Stimulated activated effector memory CD8-positive, alpha-beta T cell treated with anti-CD3 and anti-CD28 coated beads, Interleukin-12 subunit alpha, Interleukin-12 subunit beta, amount 100 ng/mL, for 72 hours (primary cell): ENCODE measurements at regions not wholly inside any gene's neighbourhood (a gene's known extent, or its start where the extent isn't known, plus 50 kb on each side); places are given as distances from the start of the nearest gene placed in this dataset.
A peak's percentile ranks its signal among the peaks of the same experiment; 100 is the strongest.

Source experiments
- ATAC-seq: fragments of 150-1000 bp; cut with Tn5 transposase; 2 replicates; pipeline ENCODE4 v1.10.0; 2021
- DNase-seq, 2 donors: peaks; one replicate each; pipeline ENCODE4 v3.0.0; 2021 to 2022; ENCODE audit warnings: low spot score in 2 of 2
- H3K27ac Mint-ChIP-seq: one replicate; pipeline ENCODE4 v1.8.0; 2022; ENCODE audit warnings: mild to moderate bottlenecking, mixed read lengths
- H3K36me3 Mint-ChIP-seq: one replicate; pipeline ENCODE4 v1.8.0; 2022; ENCODE audit warnings: mild to moderate bottlenecking, mixed read lengths
- H3K4me1 Mint-ChIP-seq: one replicate; pipeline ENCODE4 v1.8.0; 2022; ENCODE audit warnings: mixed read lengths
- H3K4me3 Mint-ChIP-seq: one replicate; pipeline ENCODE4 v1.8.0; 2022; ENCODE audit warnings: mild to moderate bottlenecking, mixed read lengths
- H3K9me3 Mint-ChIP-seq: one replicate; pipeline ENCODE4 v1.8.0; 2022; ENCODE audit warnings: mixed read lengths

GRCh38 chr13:40379794-40380578, 286.5 kb downstream of the FOXO1 start:
- no peak for ATAC-seq
- H3K9me3 Mint-ChIP-seq, result no peaks in the 10 kb centered on the region
- H3K36me3 Mint-ChIP-seq, result peaks cover under 1% of the 10 kb centered on the region
- DNase-seq, result peak in 1 of 2 donors; percentile 35
- H3K4me1 Mint-ChIP-seq, result peaks cover 27% of the 10 kb centered on the region
- H3K4me3 Mint-ChIP-seq, result no peak overlapping the region
- H3K27ac Mint-ChIP-seq, result no peak overlapping the region

GRCh38 chr13:40381935-40382764, 284.3 kb downstream of the FOXO1 start:
- ATAC-seq (no peak), DNase-seq (peak in 1 of 2 donors; percentile 48)
- no peaks in the 10 kb centered on the region for H3K9me3 Mint-ChIP-seq
- H3K4me3 Mint-ChIP-seq, result no peak overlapping the region
- H3K27ac Mint-ChIP-seq, result no peak overlapping the region
- peaks cover 33% of the 10 kb centered on the region for H3K4me1 Mint-ChIP-seq
- H3K36me3 Mint-ChIP-seq, result peaks cover 4% of the 10 kb centered on the region

GRCh38 chr13:40383132-40383531, 283.3 kb downstream of the FOXO1 start:
- Mint-ChIP-seq H3K4me3 (peak overlapping the region; percentile 38), H3K9me3 (no peaks in the 10 kb centered on the region), H3K4me1 (peaks cover 32% of the 10 kb centered on the region), H3K36me3 (peaks cover 4% of the 10 kb centered on the region), H3K27ac (no peak overlapping the region)
- DNase-seq (peak in 1 of 2 donors; percentile 52), ATAC-seq (no peak)

DNA sequence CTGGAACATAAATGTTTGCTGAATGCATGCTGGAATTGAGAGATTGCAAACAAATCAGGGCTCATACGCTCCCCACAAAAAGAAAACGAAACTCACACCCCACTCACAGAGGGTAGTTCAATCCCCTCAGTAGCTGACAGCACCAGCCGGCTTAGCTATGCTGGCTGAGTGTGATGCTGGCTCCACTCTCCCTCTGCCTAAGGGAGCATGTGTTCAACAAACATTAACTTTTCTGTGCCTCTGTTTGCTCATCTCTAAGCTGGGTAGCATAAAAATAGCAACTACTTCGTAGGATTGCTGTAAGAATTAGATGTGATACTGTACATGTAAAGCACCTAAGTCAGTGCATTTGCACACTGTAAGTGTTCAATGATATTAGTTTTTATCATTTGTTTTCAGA, 282.6 kb downstream of the FOXO1 start:
- Mint-ChIP-seq H3K4me1 (peaks cover 38% of the 10 kb centered on the region), H3K9me3 (no peaks in the 10 kb centered on the region), H3K4me3 (peak overlapping the region; percentile 38), H3K36me3 (peaks cover 10% of the 10 kb centered on the region), H3K27ac (no peak overlapping the region)
- DNase-seq (peak in 1 of 2 donors; percentile 51), ATAC-seq (no peak)

DNA sequence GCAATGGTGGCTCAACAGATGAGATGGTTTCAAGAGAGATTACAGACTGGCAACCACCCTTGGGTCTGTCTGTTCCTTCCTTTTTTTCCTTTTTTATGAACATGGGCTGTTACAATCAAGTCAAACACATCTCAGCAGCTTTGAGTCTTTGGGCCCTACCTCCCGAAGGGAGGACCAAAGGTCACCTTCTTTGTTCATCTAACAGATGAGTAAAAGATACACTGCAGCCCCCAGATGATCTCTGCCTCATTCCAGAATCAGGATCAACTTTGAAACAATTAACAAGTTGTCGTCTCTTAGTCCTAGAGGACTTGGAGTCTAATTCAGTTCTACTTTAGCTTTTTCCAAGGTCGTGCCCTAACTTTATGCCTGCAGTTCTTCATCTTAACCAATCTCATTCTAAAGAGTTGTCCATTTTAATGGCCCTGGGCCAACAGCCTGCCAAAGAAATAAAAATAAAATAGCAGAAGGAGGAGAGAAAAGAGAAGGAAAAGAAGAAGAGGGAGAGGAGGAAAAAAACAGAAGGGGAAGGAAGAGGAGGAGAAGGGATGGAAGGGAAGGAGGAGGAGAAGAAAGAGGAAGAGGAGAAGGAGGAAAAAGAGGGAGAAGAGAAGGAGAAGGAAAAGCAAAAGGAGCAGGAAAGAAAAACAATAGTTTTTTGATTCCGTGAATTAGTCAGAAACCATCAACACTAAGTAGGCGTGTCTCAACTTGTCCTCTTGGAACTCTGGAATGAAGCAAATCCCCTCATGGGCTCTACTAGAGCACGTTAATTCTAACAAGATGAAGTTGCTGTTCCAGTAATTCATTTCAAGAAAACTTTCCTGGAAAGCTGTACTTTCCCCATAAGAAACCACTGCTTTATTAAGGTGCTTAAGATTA, 281.2 kb downstream of the FOXO1 start:
- H3K4me3 Mint-ChIP-seq, result no peak overlapping the region
- peaks cover 17% of the 10 kb centered on the region for H3K36me3 Mint-ChIP-seq
- DNase-seq, result peak in 1 of 2 donors; percentile 42
- peaks cover 46% of the 10 kb centered on the region for H3K4me1 Mint-ChIP-seq
- H3K9me3 Mint-ChIP-seq, result no peaks in the 10 kb centered on the region
- no peak for ATAC-seq
- H3K27ac Mint-ChIP-seq, result peak overlapping the region; percentile 38

- DNase-seq, result no peak
- no peak overlapping the region for H3K4me3 Mint-ChIP-seq
These were observed 280.6 kb downstream of the FOXO1 start for GRCh38 chr13:40385858-40386180.

DNA sequence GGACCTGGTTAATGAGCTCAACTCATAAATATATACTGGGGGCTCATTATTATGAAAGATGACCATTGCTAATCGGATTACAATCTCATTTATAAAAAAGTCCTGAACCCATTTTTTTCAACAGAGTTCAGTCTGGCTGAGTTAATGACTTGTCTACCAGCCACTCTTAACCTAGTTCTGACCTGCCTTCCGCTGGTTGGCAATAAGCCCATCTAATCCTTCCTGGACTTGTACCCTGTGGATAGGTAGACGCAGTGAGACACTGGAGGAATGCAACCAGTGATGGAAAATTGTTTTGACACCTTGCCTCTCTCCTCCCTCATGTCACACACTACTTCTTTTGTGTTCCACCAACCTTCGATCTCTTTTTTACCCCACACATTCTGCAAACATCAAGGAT, 279.9 kb downstream of the FOXO1 start:
- Mint-ChIP-seq H3K4me3 (no peak overlapping the region), H3K27ac (peak overlapping the region; percentile 96), H3K36me3 (peaks cover 17% of the 10 kb centered on the region), H3K9me3 (no peaks in the 10 kb centered on the region), H3K4me1 (peaks cover 46% of the 10 kb centered on the region)
- no peak for DNase-seq
- no peak for ATAC-seq

More at GRCh38 chr13:40385858-40386180, 280.6 kb downstream of the FOXO1 start:
- peaks cover 17% of the 10 kb centered on the region for H3K36me3 Mint-ChIP-seq
- H3K27ac Mint-ChIP-seq, result peak overlapping the region; percentile 96
- H3K4me1 Mint-ChIP-seq, result peaks cover 46% of the 10 kb centered on the region
- no peak for ATAC-seq
- H3K9me3 Mint-ChIP-seq, result no peaks in the 10 kb centered on the region

DNA sequence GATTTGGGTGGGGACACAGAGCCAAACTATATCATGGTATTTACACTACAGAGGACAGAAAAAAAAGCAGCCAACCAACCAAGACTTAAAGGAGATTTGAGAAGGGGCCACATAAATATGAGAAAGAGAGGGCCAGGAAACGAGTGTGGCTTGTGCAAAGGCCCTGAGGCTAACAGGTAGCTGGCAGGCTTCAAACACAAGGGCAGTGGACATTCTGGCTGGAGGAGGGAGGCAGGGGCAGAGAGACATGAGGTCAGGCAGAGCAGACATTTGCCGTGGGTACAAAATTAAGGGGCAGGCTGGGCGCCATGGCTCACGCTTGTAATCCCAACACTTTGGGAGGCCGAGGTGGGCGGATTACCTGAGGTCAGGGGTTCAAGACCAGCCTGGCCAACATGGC, 278.7 kb downstream of the FOXO1 start:
- no peak for DNase-seq
- H3K4me1 Mint-ChIP-seq, result peaks cover 41% of the 10 kb centered on the region
- no peaks in the 10 kb centered on the region for H3K9me3 Mint-ChIP-seq
- peaks cover 17% of the 10 kb centered on the region for H3K36me3 Mint-ChIP-seq
- peak overlapping the region; percentile 96 for H3K27ac Mint-ChIP-seq
- peak overlapping the region; percentile 78 for H3K4me3 Mint-ChIP-seq
- ATAC-seq, result no peak

- DNase-seq, result peak; percentile 57 to 86
- no peaks in the 10 kb centered on the region for H3K9me3 Mint-ChIP-seq
These were observed 277.8 kb downstream of the FOXO1 start for GRCh38 chr13:40388617-40389016.

GRCh38 chr13:40389081-40389641, 277.3 kb downstream of the FOXO1 start:
- DNase-seq, result peak in 1 of 2 donors; percentile 69
- peaks cover 17% of the 10 kb centered on the region for H3K36me3 Mint-ChIP-seq
- H3K4me1 Mint-ChIP-seq, result peaks cover 42% of the 10 kb centered on the region
- no peaks in the 10 kb centered on the region for H3K9me3 Mint-ChIP-seq
- H3K27ac Mint-ChIP-seq, result peak overlapping the region; percentile 96
- peak; percentile 78 for ATAC-seq
- H3K4me3 Mint-ChIP-seq, result peak overlapping the region; percentile 78

More at GRCh38 chr13:40388617-40389016, 277.8 kb downstream of the FOXO1 start:
- peaks cover 17% of the 10 kb centered on the region for H3K36me3 Mint-ChIP-seq
- H3K27ac Mint-ChIP-seq, result peak overlapping the region; percentile 96
- peak; percentile 100 for ATAC-seq
- H3K4me1 Mint-ChIP-seq, result peaks cover 41% of the 10 kb centered on the region
- H3K4me3 Mint-ChIP-seq, result peak overlapping the region; percentile 78

DNA sequence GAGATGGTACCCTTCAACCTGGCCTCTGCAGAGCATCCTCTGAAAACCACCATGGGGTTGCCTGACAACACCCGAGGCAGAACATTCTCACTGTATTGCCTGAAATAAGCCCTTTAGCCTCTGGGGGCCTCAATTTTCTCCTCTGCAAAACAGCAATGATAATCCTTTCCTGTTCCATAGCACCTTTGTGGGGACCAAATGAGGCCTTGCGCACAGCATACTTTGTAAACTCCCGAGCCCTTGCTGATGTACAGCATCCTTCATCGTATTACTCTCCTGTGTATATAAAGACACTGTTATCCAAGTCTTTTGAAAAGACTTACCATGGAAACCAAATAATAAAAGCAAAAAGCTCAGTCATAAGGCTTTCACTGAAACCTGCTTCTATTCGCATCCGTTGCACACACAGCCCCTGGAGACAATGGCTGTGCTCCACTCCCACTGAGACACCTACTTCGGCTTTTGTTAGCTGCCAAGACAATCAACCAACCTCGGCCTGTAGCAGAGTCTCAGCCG, 276.0 kb downstream of the FOXO1 start:
- H3K36me3 Mint-ChIP-seq, result peaks cover 13% of the 10 kb centered on the region
- no peak overlapping the region for H3K27ac Mint-ChIP-seq
- DNase-seq (no peak), ATAC-seq (no peak)
- H3K9me3 Mint-ChIP-seq, result no peaks in the 10 kb centered on the region
- H3K4me3 Mint-ChIP-seq, result peak overlapping the region; percentile 78
- peaks cover 37% of the 10 kb centered on the region for H3K4me1 Mint-ChIP-seq

DNA sequence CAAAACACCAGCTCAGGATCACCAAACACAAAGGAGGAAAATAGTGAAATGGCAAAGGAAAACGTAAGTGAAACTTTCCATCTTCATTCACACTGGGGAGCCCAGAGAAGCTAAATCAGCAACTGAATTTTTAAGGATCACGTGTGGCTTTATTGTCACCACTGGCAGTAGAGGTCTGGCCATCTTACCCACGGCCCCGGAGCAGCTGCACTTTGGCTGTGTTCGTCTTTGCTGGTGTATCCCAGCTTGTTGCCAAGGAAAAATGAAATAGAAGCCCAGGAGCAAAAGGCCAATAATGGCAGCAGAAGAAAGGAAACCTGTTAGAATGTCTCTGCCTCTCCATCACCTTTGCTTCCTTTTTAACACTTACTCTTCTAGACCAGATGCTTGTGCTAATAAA, 274.7 kb downstream of the FOXO1 start:
- H3K4me3 Mint-ChIP-seq, result no peak overlapping the region
- no peak overlapping the region for H3K27ac Mint-ChIP-seq
- peaks cover 13% of the 10 kb centered on the region for H3K36me3 Mint-ChIP-seq
- no peaks in the 10 kb centered on the region for H3K9me3 Mint-ChIP-seq
- no peak for DNase-seq
- peaks cover 33% of the 10 kb centered on the region for H3K4me1 Mint-ChIP-seq
- ATAC-seq, result no peak

GRCh38 chr13:40394304-40394985, 272.0 kb downstream of the FOXO1 start:
- Mint-ChIP-seq H3K27ac (no peak overlapping the region), H3K36me3 (peaks cover under 1% of the 10 kb centered on the region), H3K9me3 (no peaks in the 10 kb centered on the region), H3K4me3 (no peak overlapping the region), H3K4me1 (peaks cover 10% of the 10 kb centered on the region)
- no peak for DNase-seq
- peak; percentile 61 for ATAC-seq

GRCh38 chr13:40398065-40398464, 268.4 kb downstream of the FOXO1 start:
- Mint-ChIP-seq H3K27ac (no peak overlapping the region), H3K9me3 (no peaks in the 10 kb centered on the region), H3K36me3 (no peaks in the 10 kb centered on the region), H3K4me3 (no peak overlapping the region), H3K4me1 (peaks cover 18% of the 10 kb centered on the region)
- DNase-seq (no peak), ATAC-seq (no peak)
